PC-3 (cell line): ENCODE measurements at regions not wholly inside any gene's neighbourhood (a gene's known extent, or its start where the extent isn't known, plus 50 kb on each side); places are given as distances from the start of the nearest gene placed in this dataset.

Experiments used
- ATAC-seq: fragments of 200-7000 bp; cut with Tn5 transposase; 2 replicates; pipeline ENCODE4 v1.9.1; 2020; ENCODE audit warnings: mild to moderate bottlenecking, moderate library complexity
- BruUV-seq: library from RNA; stranded (reverse); fragments of 400-500 nt; replicated peaks from 2 replicates; lab custom pipeline; 2021; lab: Mats Ljungman, UMichigan
- CTCF ChIA-PET: fragments of 300-600 bp; sonication (Branson Sonifier 250); formaldehyde crosslinking; loops from one replicate; lab custom pipeline; 2022; ENCODE audit warnings: antibody characterized with exemption; lab: Charles Lee
- POLR2A ChIA-PET: fragments of 300-600 bp; sonication (Branson Sonifier 250); formaldehyde crosslinking; loops from one replicate; lab custom pipeline; 2022; ENCODE audit warnings: antibody characterized with exemption; ENCODE audit not compliant: unreplicated experiment; lab: Charles Lee
- DNase-seq: peaks from one replicate; pipeline ENCODE4 v3.0.0-alpha.2; 2015
- H2AFZ ChIP-seq: fragments of 300-600 bp; sonication (generic); 2 replicates; pipeline ENCODE4 v1.6.0; 2016; ENCODE audit warnings: antibody characterized with exemption, low read length
- H3F3A ChIP-seq: fragments of 300-600 bp; sonication (generic); one replicate; pipeline ENCODE4 v1.6.0; 2017; ENCODE audit warnings: antibody characterized with exemption, low read length, control low read depth, mild to moderate bottlenecking; ENCODE audit not compliant: unreplicated experiment
- H3K27ac ChIP-seq: fragments of 300-600 bp; sonication (generic); 2 replicates; pipeline ENCODE4 v1.5.1; 2016; ENCODE audit warnings: mild to moderate bottlenecking, low read length
- H3K27me3 ChIP-seq: fragments of 300-600 bp; sonication (generic); 2 replicates; pipeline ENCODE4 v1.6.1; 2016; ENCODE audit warnings: low read length, mixed read lengths
- H3K36me3 ChIP-seq: fragments of 300-600 bp; sonication (generic); 2 replicates; pipeline ENCODE4 v1.6.1; 2016; ENCODE audit warnings: low read depth, mixed run types, low read length, mixed read lengths
- H3K4me1 ChIP-seq: fragments of 300-600 bp; sonication (generic); 2 replicates; pipeline ENCODE4 v1.5.1; 2016; ENCODE audit warnings: low read length; ENCODE audit not compliant: insufficient read depth
- H3K4me2 ChIP-seq: fragments of 300-600 bp; sonication (generic); 2 replicates; pipeline ENCODE4 v1.6.0; 2016; ENCODE audit warnings: low read length
- H3K4me3 ChIP-seq: fragments of 300-600 bp; sonication (generic); 2 replicates; pipeline ENCODE4 v1.5.1; 2016; ENCODE audit warnings: mild to moderate bottlenecking, low read length, mixed read lengths
- H3K79me2 ChIP-seq: fragments of 300-600 bp; sonication (generic); 2 replicates; pipeline ENCODE4 v1.6.1; 2017; ENCODE audit warnings: low read length, mixed read lengths
- H3K9ac ChIP-seq: fragments of 300-600 bp; sonication (generic); 2 replicates; pipeline ENCODE4 v1.6.0; 2016; ENCODE audit warnings: mild to moderate bottlenecking, low read length
- H3K9me2 ChIP-seq: fragments of 300-600 bp; sonication (generic); replicated peaks from 2 replicates; pipeline ENCODE4 v1.6.1; 2016; ENCODE audit warnings: mixed run types, low read length, mixed read lengths
- H3K9me3 ChIP-seq: fragments of 300-600 bp; sonication (generic); 2 replicates; pipeline ENCODE4 v1.6.1; 2016; ENCODE audit warnings: low read length, mixed read lengths
- H4K20me1 ChIP-seq: fragments of 300-600 bp; sonication (generic); 2 replicates; pipeline ENCODE4 v1.6.1; 2016; ENCODE audit warnings: low read length, mixed read lengths
- CTCF ChIP-seq: fragments of 300-600 bp; sonication (generic); conservative IDR thresholded peaks from 2 replicates; pipeline ENCODE4 v1.5.1; 2017; ENCODE audit warnings: antibody characterized with exemption, low read depth, mild to moderate bottlenecking, low read length
- EZH2 ChIP-seq: fragments of 300-600 bp; sonication (generic); IDR thresholded peaks from one replicate; pipeline ENCODE4 v1.6.1; 2017; ENCODE audit warnings: antibody characterized with exemption, mild to moderate bottlenecking, low read length; ENCODE audit not compliant: unreplicated experiment
- EZH2phosphoT487 ChIP-seq: fragments of 300-600 bp; sonication (generic); IDR thresholded peaks from 2 replicates; pipeline ENCODE4 v1.6.1; 2018; ENCODE audit warnings: mild to moderate bottlenecking, antibody characterized with exemption, low read length, borderline replicate concordance
- intact Hi-C: fragments of 100-400 bp; cut with micrococcal nuclease; formaldehyde crosslinking; loops from 2 replicates; pipeline ENCODE4 v1.9.0; 2023

- TF ChIP-seq EZH2phosphoT487: no peak
- TF ChIP-seq EZH2: no peak
- TF ChIP-seq CTCF: no peak
- BruUV-seq: no TSS peak
Measured at GRCh38 chr12:90791445-90791844, 163.5 kb downstream of the CCER1 start.

GRCh38 chr12:90790747-90791146 is 164.2 kb downstream of the CCER1 start:
- ChIA-PET POLR2A (no interaction called here), CTCF (interaction anchor here (0.8 kb wide), 1 partner anchor 169 kb away, joined by 3 read pairs; no protein-coding TSS in a partner anchor)
- TF ChIP-seq CTCF (no peak), EZH2 (no peak), EZH2phosphoT487 (no peak)
- ATAC-seq (no peak), DNase-seq (no peak)
- no TSS peak for BruUV-seq
- H3K4me2 ChIP-seq: no peak overlapping the region
- H3K79me2 ChIP-seq: no peaks in the 10 kb centered on the region
- no peaks in the 10 kb centered on the region for H3K36me3 ChIP-seq
- H4K20me1 ChIP-seq: no peaks in the 10 kb centered on the region
- no peak overlapping the region for H3K9ac ChIP-seq
- intact Hi-C loops: no loop called here
- no peaks in the 10 kb centered on the region for H3K9me2 ChIP-seq
- no peak overlapping the region for H3K27ac ChIP-seq
- H3K4me3 ChIP-seq: no peak overlapping the region
- H3F3A ChIP-seq: no peaks in the 10 kb centered on the region
- no peaks in the 10 kb centered on the region for H3K9me3 ChIP-seq
- H3K4me1 ChIP-seq: no peaks in the 10 kb centered on the region
- no peaks in the 10 kb centered on the region for H3K27me3 ChIP-seq
- no peak overlapping the region for H2AFZ ChIP-seq

More at GRCh38 chr12:90791445-90791844, 163.5 kb downstream of the CCER1 start:
- no peak overlapping the region for H3K4me3 ChIP-seq
- H3K4me1 ChIP-seq: no peaks in the 10 kb centered on the region
- no peaks in the 10 kb centered on the region for H3K79me2 ChIP-seq
- no peak overlapping the region for H3K9ac ChIP-seq
- no peaks in the 10 kb centered on the region for H3K36me3 ChIP-seq
- no peaks in the 10 kb centered on the region for H3K27me3 ChIP-seq
- no peak overlapping the region for H3K4me2 ChIP-seq
- CTCF ChIA-PET: interaction anchor here (0.8 kb wide), 1 partner anchor 168 kb away, joined by 3 read pairs; no protein-coding TSS in a partner anchor
- POLR2A ChIA-PET: no interaction called here
- H3K27ac ChIP-seq: no peak overlapping the region
- no peak overlapping the region for H2AFZ ChIP-seq
- no peaks in the 10 kb centered on the region for H4K20me1 ChIP-seq
- intact Hi-C loops: no loop called here
- no peak for DNase-seq
- H3F3A ChIP-seq: no peaks in the 10 kb centered on the region
- no peaks in the 10 kb centered on the region for H3K9me2 ChIP-seq
- ATAC-seq: no peak
- no peaks in the 10 kb centered on the region for H3K9me3 ChIP-seq

GRCh38 chr12:90773491-90773890 is 181.5 kb downstream of the CCER1 start:
- Histone ChIP-seq H3K4me1 (no peaks in the 10 kb centered on the region), H3K79me2 (no peaks in the 10 kb centered on the region), H3K9me2 (no peaks in the 10 kb centered on the region), H3K27me3 (no peaks in the 10 kb centered on the region), H3F3A (no peaks in the 10 kb centered on the region), H3K9ac (no peak overlapping the region), H3K4me2 (no peak overlapping the region), H3K36me3 (no peaks in the 10 kb centered on the region), H4K20me1 (no peaks in the 10 kb centered on the region), H2AFZ (no peak overlapping the region), H3K9me3 (no peaks in the 10 kb centered on the region), H3K27ac (no peak overlapping the region), H3K4me3 (no peak overlapping the region)
- BruUV-seq: no TSS peak
- ChIA-PET POLR2A (no interaction called here), CTCF (no interaction called here)
- ATAC-seq: no peak
- no peak for DNase-seq
- no peak for TF ChIP-seq EZH2
- no peak for TF ChIP-seq EZH2phosphoT487
- no peak for TF ChIP-seq CTCF
- intact Hi-C loops: no loop called here
